NT2/D1 (cell line): ENCODE measurements at regions not wholly inside any gene's neighbourhood (a gene's known extent, or its start where the extent isn't known, plus 50 kb on each side); places are given as distances from the start of the nearest gene placed in this dataset.

ENCODE experiments used
- SUZ12 ChIP-seq: IDR thresholded peaks from 2 replicates; pipeline ENCODE4 v1.6.1; 2011; ENCODE audit not compliant: insufficient read length, insufficient read depth; ENCODE audit errors: extremely low read depth
- YY1 ChIP-seq: IDR thresholded peaks from 2 replicates; pipeline ENCODE4 v1.6.1; 2011; ENCODE audit not compliant: insufficient read length, insufficient read depth
- ZNF274 ChIP-seq: IDR thresholded peaks from 2 replicates; pipeline ENCODE4 v1.6.1; 2011; ENCODE audit warnings: mild to moderate bottlenecking, low read depth, low read length

GRCh38 chr21:17387030-17387617 is 125.7 kb upstream of the CXADR start:
- TF ChIP-seq YY1 (no peak), ZNF274 (no peak), SUZ12 (no peak)
